WTC11 (cell line): ENCODE measurements at regions not wholly inside any gene's neighbourhood (a gene's known extent, or its start where the extent isn't known, plus 50 kb on each side); places are given as distances from the start of the nearest gene placed in this dataset.

Experiments
- ATAC-seq: fragments of 200-7000 bp; cut with Tn5 transposase; 2 replicates; pipeline ENCODE4 v1.10.0; 2021; ENCODE audit warnings: mild to moderate bottlenecking, moderate library complexity
- CTCF ChIA-PET: fragments of 300-600 bp; sonication (Branson Sonifier 250); formaldehyde crosslinking; loops from one replicate; lab custom pipeline; 2021; ENCODE audit warnings: antibody characterized with exemption; lab: Charles Lee
- POLR2A ChIA-PET: fragments of 350-600 bp; sonication (Branson Sonifier 250); formaldehyde crosslinking; loops from one replicate; lab custom pipeline; 2021; ENCODE audit warnings: antibody characterized with exemption; lab: Charles Lee
- DNase-seq: peaks from one replicate; pipeline ENCODE4 v3.0.0; 2021; ENCODE audit warnings: low spot score
- H3K27ac Mint-ChIP-seq: 2 replicates; pipeline ENCODE4 v1.8.0; 2021; ENCODE audit warnings: mixed read lengths
- H3K27me3 Mint-ChIP-seq: 2 replicates; pipeline ENCODE4 v1.8.0; 2021; ENCODE audit warnings: low read depth, mild to moderate bottlenecking, moderate library complexity, mixed read lengths
- H3K36me3 Mint-ChIP-seq: 2 replicates; pipeline ENCODE4 v1.8.0; 2021; ENCODE audit warnings: mixed read lengths
- H3K4me1 Mint-ChIP-seq: 2 replicates; pipeline ENCODE4 v1.8.0; 2022; ENCODE audit warnings: mixed read lengths
- H3K4me3 Mint-ChIP-seq: 2 replicates; pipeline ENCODE4 v1.8.0; 2021; ENCODE audit warnings: mild to moderate bottlenecking, moderate library complexity, mixed read lengths
- H3K9me3 Mint-ChIP-seq: 2 replicates; pipeline ENCODE4 v1.8.0; 2021; ENCODE audit warnings: mixed read lengths
- AFF4 ChIP-seq: sonication (generic); formaldehyde crosslinking; IDR thresholded peaks from 2 replicates; pipeline ENCODE4 v1.8.1; 2023; ENCODE audit warnings: mild to moderate bottlenecking, missing genetic modification reagents, borderline replicate concordance
- CREM ChIP-seq: sonication (generic); formaldehyde crosslinking; IDR thresholded peaks from 2 replicates; pipeline ENCODE4 v1.8.1; 2022; ENCODE audit warnings: mild to moderate bottlenecking, missing genetic modification reagents, moderate library complexity
- E2F5 ChIP-seq: sonication (generic); formaldehyde crosslinking; IDR thresholded peaks from 2 replicates; pipeline ENCODE4 v1.8.1; 2022; ENCODE audit warnings: mild to moderate bottlenecking, moderate library complexity, missing genetic modification reagents
- FOXP4 ChIP-seq: sonication (generic); formaldehyde crosslinking; IDR thresholded peaks from 2 replicates; pipeline ENCODE4 v1.8.0; 2022; ENCODE audit warnings: mild to moderate bottlenecking, missing genetic modification reagents
- GABPB1 ChIP-seq: sonication (generic); formaldehyde crosslinking; IDR thresholded peaks from 2 replicates; pipeline ENCODE4 v1.8.1; 2023; ENCODE audit warnings: mild to moderate bottlenecking, missing genetic modification reagents
- IRF2 ChIP-seq: sonication (generic); formaldehyde crosslinking; IDR thresholded peaks from 2 replicates; pipeline ENCODE4 v1.8.0; 2022; ENCODE audit warnings: low read depth, missing genetic modification reagents, borderline replicate concordance
- MXD4 ChIP-seq: fragments of 250-450 bp; sonication (Bioruptor Pico); IDR thresholded peaks from 2 replicates; pipeline ENCODE4 v1.8.0; 2021; ENCODE audit warnings: mild to moderate bottlenecking, moderate library complexity, borderline replicate concordance
- PRDM15 ChIP-seq: sonication (generic); formaldehyde crosslinking; IDR thresholded peaks from 2 replicates; pipeline ENCODE4 v1.8.0; 2022; ENCODE audit warnings: missing genetic modification reagents
- STAT6 ChIP-seq: sonication (generic); formaldehyde crosslinking; conservative IDR thresholded peaks from 2 replicates; pipeline ENCODE4 v1.8.1; 2023; ENCODE audit warnings: mild to moderate bottlenecking, low read depth, missing genetic modification reagents, moderate library complexity
- ZNF138 ChIP-seq: sonication (generic); formaldehyde crosslinking; conservative IDR thresholded peaks from 2 replicates; pipeline ENCODE4 v1.8.1; 2022; ENCODE audit warnings: mild to moderate bottlenecking, moderate library complexity, missing genetic modification reagents
- ZNF416 ChIP-seq: fragments of 250-450 bp; sonication (Bioruptor Pico); IDR thresholded peaks from 2 replicates; pipeline ENCODE4 v1.9.0; 2021; ENCODE audit warnings: mild to moderate bottlenecking, inconsistent platforms
- ZNF425 ChIP-seq: fragments of 250-450 bp; sonication (Bioruptor Pico); conservative IDR thresholded peaks from 2 replicates; pipeline ENCODE4 v1.9.0; 2021; ENCODE audit warnings: mild to moderate bottlenecking

- ChIA-PET POLR2A (no interaction called here), CTCF (no interaction called here)
- no peaks in the 10 kb centered on the region for H3K4me1 Mint-ChIP-seq
- ATAC-seq (no peak), DNase-seq (no peak)
- no peak overlapping the region for H3K27ac Mint-ChIP-seq
- H3K9me3 Mint-ChIP-seq = peaks cover 8% of the 10 kb centered on the region
- peaks cover 6% of the 10 kb centered on the region for H3K36me3 Mint-ChIP-seq
- no peak overlapping the region for H3K4me3 Mint-ChIP-seq
- TF ChIP-seq ZNF416 (CRISPR knock-in tag) = no peak
- no peak for TF ChIP-seq IRF2 (CRISPR knock-in tag)
- no peak for TF ChIP-seq STAT6
- TF ChIP-seq AFF4 (CRISPR knock-in tag) = no peak
- TF ChIP-seq ZNF425 = no peak
- TF ChIP-seq PRDM15 (CRISPR knock-in tag) = no peak
- no peak for TF ChIP-seq ZNF138
- no peak for TF ChIP-seq E2F5 (CRISPR knock-in tag)
- TF ChIP-seq FOXP4 (CRISPR knock-in tag) = no peak
- no peak for TF ChIP-seq MXD4 (CRISPR knock-in tag)
- no peak for TF ChIP-seq GABPB1 (CRISPR knock-in tag)
- TF ChIP-seq CREM (CRISPR knock-in tag) = no peak
- no peaks in the 10 kb centered on the region for H3K27me3 Mint-ChIP-seq
Observed at GRCh38 chr3:165466856-165467255, 270.7 kb upstream of the SLITRK3 start.
